Uterus (tissue), 2 donors: ENCODE measurements at regions not wholly inside any gene's neighbourhood (a gene's known extent, or its start where the extent isn't known, plus 50 kb on each side); places are given as distances from the start of the nearest gene placed in this dataset.

Source experiments
- POLR2A ChIP-seq, 2 donors: fragments of 450-650 bp; IDR thresholded peaks; one replicate each; pipeline ENCODE4 v1.6.1; 2016; ENCODE audit warnings: antibody characterized with exemption in 2 of 2, mild to moderate bottlenecking in 1 of 2, moderate library complexity in 1 of 2
- TF ChIP-seq, protein P1 (sequence below), 4 experiments: fragments of 200-600 bp in 2 of 4; fragments of 450-650 bp in 2 of 4; sonication (generic) in 2 of 4; IDR thresholded peaks; one replicate each; pipeline ENCODE4 v1.5.1; 2016 to 2019; ENCODE audit warnings: antibody characterized with exemption in 4 of 4, mild to moderate bottlenecking in 2 of 4, moderate library complexity in 1 of 4

DNA sequence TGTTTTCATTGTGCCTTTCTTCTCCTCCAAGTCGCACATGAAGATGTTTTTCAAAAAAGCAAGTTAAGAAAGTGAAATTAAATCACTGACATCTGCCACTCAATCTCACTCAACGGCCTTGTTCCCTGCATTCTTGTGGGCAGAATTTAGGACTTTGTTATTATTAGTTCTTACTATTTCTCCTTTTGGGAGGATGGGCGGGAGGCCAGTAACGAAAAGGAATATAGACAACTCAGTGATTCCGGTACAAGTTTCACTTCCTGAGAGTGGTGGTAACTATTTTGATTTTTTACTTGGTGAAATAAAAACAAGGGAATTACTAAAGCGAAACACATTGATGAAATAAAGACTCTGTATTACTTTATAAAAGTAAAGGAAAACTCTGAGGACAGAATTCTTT is 231.9 kb upstream of the HABP2 start:
- TF ChIP-seq, protein P1, sequence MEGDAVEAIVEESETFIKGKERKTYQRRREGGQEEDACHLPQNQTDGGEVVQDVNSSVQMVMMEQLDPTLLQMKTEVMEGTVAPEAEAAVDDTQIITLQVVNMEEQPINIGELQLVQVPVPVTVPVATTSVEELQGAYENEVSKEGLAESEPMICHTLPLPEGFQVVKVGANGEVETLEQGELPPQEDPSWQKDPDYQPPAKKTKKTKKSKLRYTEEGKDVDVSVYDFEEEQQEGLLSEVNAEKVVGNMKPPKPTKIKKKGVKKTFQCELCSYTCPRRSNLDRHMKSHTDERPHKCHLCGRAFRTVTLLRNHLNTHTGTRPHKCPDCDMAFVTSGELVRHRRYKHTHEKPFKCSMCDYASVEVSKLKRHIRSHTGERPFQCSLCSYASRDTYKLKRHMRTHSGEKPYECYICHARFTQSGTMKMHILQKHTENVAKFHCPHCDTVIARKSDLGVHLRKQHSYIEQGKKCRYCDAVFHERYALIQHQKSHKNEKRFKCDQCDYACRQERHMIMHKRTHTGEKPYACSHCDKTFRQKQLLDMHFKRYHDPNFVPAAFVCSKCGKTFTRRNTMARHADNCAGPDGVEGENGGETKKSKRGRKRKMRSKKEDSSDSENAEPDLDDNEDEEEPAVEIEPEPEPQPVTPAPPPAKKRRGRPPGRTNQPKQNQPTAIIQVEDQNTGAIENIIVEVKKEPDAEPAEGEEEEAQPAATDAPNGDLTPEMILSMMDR (IDR thresholded peaks at IDR 0.05), result no peak
- no peak for TF ChIP-seq POLR2A (IDR thresholded peaks at IDR 0.05)
